Activated naive CD8-positive, alpha-beta T cell treated with anti-CD3 and anti-CD28 coated beads, Interleukin-2, amount 10 ng/mL, durations not matched to agents 7 days and 5 days (primary cell): ENCODE measurements at regions not wholly inside any gene's neighbourhood (a gene's known extent, or its start where the extent isn't known, plus 50 kb on each side); places are given as distances from the start of the nearest gene placed in this dataset.
"Not testable (repeated sequence)": the region's sequence is repeated elsewhere in the genome, so short reads cannot be mapped to it uniquely, and the experiment has no call there.

Experiments
- ATAC-seq: fragments of 150-1000 bp; cut with Tn5 transposase; one replicate; pipeline ENCODE4 v1.10.0; 2021; ENCODE audit warnings: low read depth, moderate library complexity
- POLR2A ChIA-PET: fragments of 350-600 bp; sonication (Branson Sonifier 250); formaldehyde crosslinking; loops from one replicate; lab custom pipeline; 2021; ENCODE audit warnings: antibody characterized with exemption; lab: Charles Lee
- DNase-seq: peaks from one replicate; pipeline ENCODE4 v3.0.0; 2021
- H3K27ac Mint-ChIP-seq: one replicate; pipeline ENCODE4 v1.8.0; 2022; ENCODE audit warnings: mild to moderate bottlenecking, mixed read lengths
- H3K27me3 Mint-ChIP-seq: one replicate; pipeline ENCODE4 v1.8.0; 2022; ENCODE audit warnings: mild to moderate bottlenecking, moderate library complexity, mixed read lengths
- H3K36me3 Mint-ChIP-seq: one replicate; pipeline ENCODE4 v1.8.0; 2021; ENCODE audit warnings: mild to moderate bottlenecking, mixed read lengths
- H3K4me1 Mint-ChIP-seq: one replicate; pipeline ENCODE4 v1.8.0; 2021; ENCODE audit warnings: mixed read lengths
- H3K4me3 Mint-ChIP-seq: one replicate; pipeline ENCODE4 v1.8.0; 2022; ENCODE audit warnings: mild to moderate bottlenecking, moderate library complexity, mixed read lengths
- H3K9me3 Mint-ChIP-seq: one replicate; pipeline ENCODE4 v1.8.0; 2021; ENCODE audit warnings: mixed read lengths

- no peaks in the 10 kb centered on the region for H3K27me3 Mint-ChIP-seq
- DNase-seq, result no peak
- ATAC-seq, result no peak
- H3K4me1 Mint-ChIP-seq, result no peaks in the 10 kb centered on the region
- H3K9me3 Mint-ChIP-seq, result peaks cover 15% of the 10 kb centered on the region
- no peaks in the 10 kb centered on the region for H3K36me3 Mint-ChIP-seq
- no peak overlapping the region for H3K4me3 Mint-ChIP-seq
- POLR2A ChIA-PET, result no interaction called here
- no peak overlapping the region for H3K27ac Mint-ChIP-seq
These were observed 207.4 kb upstream of the MAOA start for GRCh38 chrX:43448688-43449087.

DNA sequence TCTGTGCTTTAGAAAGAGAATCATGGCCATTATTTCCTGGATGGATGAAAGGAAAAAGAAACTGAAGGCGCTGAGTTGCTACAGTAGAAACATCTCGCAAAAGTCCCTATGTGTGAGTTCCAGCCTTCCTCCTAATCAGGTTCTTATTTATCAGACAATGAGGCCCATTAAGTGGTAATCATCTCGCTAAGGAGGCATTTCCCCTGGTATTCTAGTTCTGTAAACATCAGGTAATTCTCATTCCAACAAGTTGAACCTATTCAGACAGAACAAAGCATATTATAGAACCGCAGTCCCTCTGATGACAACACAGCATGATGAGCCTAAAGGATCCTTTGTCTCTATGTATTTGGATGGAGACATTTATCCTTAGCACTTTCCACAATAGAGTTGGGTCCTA, 205.7 kb upstream of the MAOA start:
- DNase-seq, result no peak
- Mint-ChIP-seq H3K27me3 (no peaks in the 10 kb centered on the region), H3K4me3 (no peak overlapping the region), H3K4me1 (no peaks in the 10 kb centered on the region), H3K9me3 (peaks cover 12% of the 10 kb centered on the region), H3K27ac (no peak overlapping the region), H3K36me3 (no peaks in the 10 kb centered on the region)
- no peak for ATAC-seq
- POLR2A ChIA-PET, result no interaction called here

- peaks cover 13% of the 10 kb centered on the region for H3K9me3 Mint-ChIP-seq
- H3K4me1 Mint-ChIP-seq, POLR2A ChIA-PET, H3K4me3 Mint-ChIP-seq, DNase-seq, ATAC-seq, H3K27me3 Mint-ChIP-seq, H3K27ac Mint-ChIP-seq, H3K36me3 Mint-ChIP-seq: not testable (repeated sequence)
These were observed 204.0 kb upstream of the MAOA start for GRCh38 chrX:43451976-43452686.

GRCh38 chrX:43456063-43456462, 200.0 kb upstream of the MAOA start:
- Mint-ChIP-seq H3K36me3 (no peaks in the 10 kb centered on the region), H3K27me3 (no peaks in the 10 kb centered on the region), H3K9me3 (peaks cover 6% of the 10 kb centered on the region), H3K4me1 (no peaks in the 10 kb centered on the region), H3K4me3 (no peak overlapping the region), H3K27ac (no peak overlapping the region)
- POLR2A ChIA-PET, result no interaction called here
- DNase-seq (no peak), ATAC-seq (no peak)

GRCh38 chrX:43456906-43457305, 199.2 kb upstream of the MAOA start:
- DNase-seq (no peak), ATAC-seq (no peak)
- no peaks in the 10 kb centered on the region for H3K27me3 Mint-ChIP-seq
- H3K4me3 Mint-ChIP-seq, result no peak overlapping the region
- H3K9me3 Mint-ChIP-seq, result peaks cover 5% of the 10 kb centered on the region
- H3K27ac Mint-ChIP-seq, result no peak overlapping the region
- POLR2A ChIA-PET, result no interaction called here
- H3K36me3 Mint-ChIP-seq, result no peaks in the 10 kb centered on the region
- no peaks in the 10 kb centered on the region for H3K4me1 Mint-ChIP-seq

GRCh38 chrX:43467608-43468234, 188.4 kb upstream of the MAOA start:
- Mint-ChIP-seq H3K4me1 (peaks cover 3% of the 10 kb centered on the region), H3K4me3 (no peak overlapping the region), H3K9me3 (peaks cover 2% of the 10 kb centered on the region), H3K36me3 (no peaks in the 10 kb centered on the region), H3K27me3 (no peaks in the 10 kb centered on the region), H3K27ac (no peak overlapping the region)
- ATAC-seq (no peak), DNase-seq (no peak)
- POLR2A ChIA-PET, result no interaction called here

- Mint-ChIP-seq H3K27ac (no peak overlapping the region), H3K4me1 (peaks cover 3% of the 10 kb centered on the region), H3K4me3 (no peak overlapping the region), H3K36me3 (no peaks in the 10 kb centered on the region), H3K9me3 (no peaks in the 10 kb centered on the region), H3K27me3 (no peaks in the 10 kb centered on the region)
- POLR2A ChIA-PET, result no interaction called here
- DNase-seq, result no peak
- no peak for ATAC-seq
These were observed 186.6 kb upstream of the MAOA start for GRCh38 chrX:43469391-43470054.

- H3K27me3 Mint-ChIP-seq, result no peaks in the 10 kb centered on the region
- POLR2A ChIA-PET, result no interaction called here
- no peak overlapping the region for H3K27ac Mint-ChIP-seq
These were observed 181.8 kb upstream of the MAOA start for GRCh38 chrX:43474321-43474720.

GRCh38 chrX:43479070-43479469, 177.0 kb upstream of the MAOA start:
- Mint-ChIP-seq H3K9me3 (no peaks in the 10 kb centered on the region), H3K27ac (no peak overlapping the region), H3K4me3 (no peak overlapping the region), H3K27me3 (no peaks in the 10 kb centered on the region), H3K4me1 (no peaks in the 10 kb centered on the region), H3K36me3 (no peaks in the 10 kb centered on the region)
- ATAC-seq (no peak), DNase-seq (no peak)
- POLR2A ChIA-PET, result no interaction called here

More at GRCh38 chrX:43474321-43474720, 181.8 kb upstream of the MAOA start:
- ATAC-seq (no peak), DNase-seq (no peak)
- Mint-ChIP-seq H3K36me3 (no peaks in the 10 kb centered on the region), H3K4me3 (no peak overlapping the region), H3K4me1 (peaks cover 3% of the 10 kb centered on the region), H3K9me3 (no peaks in the 10 kb centered on the region)

- no peak overlapping the region for H3K27ac Mint-ChIP-seq
- DNase-seq (no peak), ATAC-seq (no peak)
- H3K4me1 Mint-ChIP-seq, result no peaks in the 10 kb centered on the region
- no peaks in the 10 kb centered on the region for H3K27me3 Mint-ChIP-seq
- POLR2A ChIA-PET, result no interaction called here
- H3K9me3 Mint-ChIP-seq, result no peaks in the 10 kb centered on the region
- no peak overlapping the region for H3K4me3 Mint-ChIP-seq
- H3K36me3 Mint-ChIP-seq, result no peaks in the 10 kb centered on the region
These were observed 176.2 kb upstream of the MAOA start for GRCh38 chrX:43479850-43480249.

DNA sequence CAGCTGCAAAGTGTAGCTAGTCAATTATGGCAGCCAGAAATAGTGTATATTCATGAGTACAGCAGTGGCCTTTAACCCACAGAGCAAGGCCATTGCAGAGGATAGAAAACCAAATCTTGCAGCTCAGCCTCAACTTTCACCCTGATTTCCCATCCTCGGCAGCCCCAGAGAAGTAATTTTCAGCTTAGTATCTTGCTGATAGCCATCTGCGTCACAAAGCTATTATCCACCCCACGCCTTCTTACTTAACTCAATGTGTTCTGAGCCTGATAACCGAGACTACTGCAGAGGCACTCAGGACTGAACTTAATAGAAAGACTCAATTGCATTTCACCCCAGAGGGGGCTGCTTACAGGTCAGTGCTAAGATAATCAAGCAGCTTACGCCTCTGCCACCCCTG, 174.5 kb upstream of the MAOA start:
- POLR2A ChIA-PET, result no interaction called here
- H3K36me3 Mint-ChIP-seq, result no peaks in the 10 kb centered on the region
- H3K9me3 Mint-ChIP-seq, result no peaks in the 10 kb centered on the region
- DNase-seq (no peak), ATAC-seq (no peak)
- no peaks in the 10 kb centered on the region for H3K4me1 Mint-ChIP-seq
- no peaks in the 10 kb centered on the region for H3K27me3 Mint-ChIP-seq
- H3K27ac Mint-ChIP-seq, result no peak overlapping the region
- no peak overlapping the region for H3K4me3 Mint-ChIP-seq

DNA sequence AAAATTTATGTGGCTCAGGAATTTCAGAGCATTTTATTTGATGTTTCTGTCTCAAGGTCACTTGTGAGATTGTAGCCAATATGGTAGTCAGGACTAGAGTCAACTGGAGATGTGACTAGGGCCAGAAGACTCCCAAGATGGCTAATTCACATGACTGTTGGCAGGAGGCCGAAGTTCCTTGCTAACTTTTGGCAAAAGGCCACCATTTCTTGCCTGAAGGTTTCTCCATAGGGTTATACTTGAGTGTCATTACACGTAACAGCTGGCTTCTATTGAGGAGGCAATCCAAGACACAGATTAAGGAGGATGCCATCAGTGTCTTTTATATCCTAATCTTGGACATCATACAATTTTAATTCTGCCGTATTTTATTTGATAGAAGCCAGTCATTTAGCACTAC, 162.3 kb upstream of the MAOA start:
- no peak overlapping the region for H3K27ac Mint-ChIP-seq
- H3K36me3 Mint-ChIP-seq, result no peaks in the 10 kb centered on the region
- no peaks in the 10 kb centered on the region for H3K4me1 Mint-ChIP-seq
- H3K4me3 Mint-ChIP-seq, result no peak overlapping the region
- POLR2A ChIA-PET, result no interaction called here
- ATAC-seq (no peak), DNase-seq (no peak)
- no peaks in the 10 kb centered on the region for H3K27me3 Mint-ChIP-seq
- peaks cover 2% of the 10 kb centered on the region for H3K9me3 Mint-ChIP-seq

DNA sequence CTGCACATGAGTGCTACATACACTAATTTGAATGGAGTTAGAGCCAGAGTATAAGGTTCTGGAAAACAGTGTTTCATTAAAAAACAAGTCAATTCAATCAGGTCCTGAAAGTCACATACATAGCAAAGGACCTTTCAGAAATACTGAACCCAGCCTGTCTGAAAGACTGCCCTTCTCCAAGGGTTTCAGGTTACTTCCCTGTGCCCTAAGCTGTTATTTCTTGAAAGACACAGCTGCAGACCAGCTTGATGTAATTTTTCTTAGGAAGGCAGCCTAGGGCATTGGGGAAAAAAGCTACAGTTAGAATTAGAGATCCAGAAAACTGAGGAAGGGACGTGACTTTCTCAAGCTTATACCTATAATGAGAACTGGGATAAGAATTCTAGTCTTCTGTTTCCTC, 155.9 kb upstream of the MAOA start:
- H3K4me3 Mint-ChIP-seq, result no peak overlapping the region
- DNase-seq (no peak), ATAC-seq (no peak)
- no peaks in the 10 kb centered on the region for H3K4me1 Mint-ChIP-seq
- no peak overlapping the region for H3K27ac Mint-ChIP-seq
- POLR2A ChIA-PET, result no interaction called here
- no peaks in the 10 kb centered on the region for H3K27me3 Mint-ChIP-seq
- H3K9me3 Mint-ChIP-seq, result no peaks in the 10 kb centered on the region
- H3K36me3 Mint-ChIP-seq, result no peaks in the 10 kb centered on the region
